ENCODE measurements at regions not wholly inside any gene's neighbourhood (a gene's known extent, or its start where the extent isn't known, plus 50 kb on each side); places are given as distances from the start of the nearest gene placed in this dataset.
A peak's percentile ranks its signal among the peaks of the same experiment; 100 is the strongest.

GRCh38 chr4:137124278-137124932 is 407.9 kb downstream of the PCDH18 start:
- H3K27ac ChIP-seq = 0 out of 2 replicates have a peak overlapping the region, but pooled peaks have one; percentile 13
- TF ChIP-seq ZFX (IDR thresholded peaks at IDR 0.05; ENCODE audit: borderline replicate concordance) = no peak
- peak; percentile 78 for TF ChIP-seq CTCF (IDR thresholded peaks at IDR 0.05)

GRCh38 chr4:137122876-137123275 is 409.4 kb downstream of the PCDH18 start:
- TF ChIP-seq CTCF (IDR thresholded peaks at IDR 0.05) (no peak), ZFX (IDR thresholded peaks at IDR 0.05; ENCODE audit: borderline replicate concordance) (no peak)
- no peak overlapping the region for H3K27ac ChIP-seq

GRCh38 chr4:137116144-137116543 is 416.1 kb downstream of the PCDH18 start:
- TF ChIP-seq ZFX (IDR thresholded peaks at IDR 0.05; ENCODE audit: borderline replicate concordance) (no peak), CTCF (IDR thresholded peaks at IDR 0.05) (no peak)
- H3K27ac ChIP-seq = no peak overlapping the region

GRCh38 chr4:137106733-137107132 is 425.6 kb downstream of the PCDH18 start:
- no peak for TF ChIP-seq CTCF (IDR thresholded peaks at IDR 0.05)
- no peak for TF ChIP-seq ZFX (IDR thresholded peaks at IDR 0.05; ENCODE audit: borderline replicate concordance)
- H3K27ac ChIP-seq = no peak overlapping the region

- no peak for TF ChIP-seq CTCF (IDR thresholded peaks at IDR 0.05)
- no peak for TF ChIP-seq ZFX (IDR thresholded peaks at IDR 0.05; ENCODE audit: borderline replicate concordance)
- H3K27ac ChIP-seq = no peak overlapping the region
Measured at GRCh38 chr4:137106287-137106686, 426.0 kb downstream of the PCDH18 start.

- TF ChIP-seq ZFX (IDR thresholded peaks at IDR 0.05; ENCODE audit: borderline replicate concordance) = no peak
- TF ChIP-seq CTCF (IDR thresholded peaks at IDR 0.05) = no peak
- no peak overlapping the region for H3K27ac ChIP-seq
Measured at GRCh38 chr4:137090951-137091350, 441.3 kb downstream of the PCDH18 start.

- TF ChIP-seq CTCF (IDR thresholded peaks at IDR 0.05) (no peak), ZFX (IDR thresholded peaks at IDR 0.05; ENCODE audit: borderline replicate concordance) (no peak)
- H3K27ac ChIP-seq = no peak overlapping the region
Measured at GRCh38 chr4:137083571-137084135, 448.6 kb downstream of the PCDH18 start.
